Lower leg skin (tissue), 4 donors: ENCODE measurements at regions not wholly inside any gene's neighbourhood (a gene's known extent, or its start where the extent isn't known, plus 50 kb on each side); places are given as distances from the start of the nearest gene placed in this dataset.

ENCODE experiments used
- DNase-seq, 2 donors: peaks; one replicate each; pipeline ENCODE4 v3.0.0-alpha.2; 2019; ENCODE audit warnings: low spot score in 2 of 2
- H3K4me3 ChIP-seq: fragments of 200-600 bp; sonication (generic); 2 replicates; pipeline ENCODE4 v1.5.1; 2017; ENCODE audit warnings: mild to moderate bottlenecking, low read depth; ENCODE audit not compliant: poor library complexity, severe bottlenecking
- POLR2A ChIP-seq, 2 donors: fragments of 450-650 bp; IDR thresholded peaks; one replicate each; pipeline ENCODE4 v1.6.1; 2016 to 2017; ENCODE audit warnings: antibody characterized with exemption in 2 of 2, mild to moderate bottlenecking in 1 of 2, moderate library complexity in 1 of 2
- WGBS, 2 donors: methylation state at CpG; one replicate each; pipeline ENCODE4 v1.1.5; 2018; 5-methylcytosine and 5-hydroxymethylcytosine counted together
- intact Hi-C: fragments of 100-400 bp; cut with DNase I; formaldehyde crosslinking; loops from one replicate; pipeline ENCODE4 v1.15.0; 2023; ENCODE audit warnings: low total_unique reads
- TF ChIP-seq, protein P1 (sequence below), 3 donors: fragments of 450-650 bp; IDR thresholded peaks; one replicate each; pipeline ENCODE4 v1.5.1; 2016; ENCODE audit warnings: antibody characterized with exemption in 3 of 3, mild to moderate bottlenecking in 3 of 3, moderate library complexity in 2 of 3

GRCh38 chr2:18922276-18922675 lies 332.9 kb upstream of the NT5C1B start:
- intact Hi-C loops: no loop called here
- TF ChIP-seq, protein P1, sequence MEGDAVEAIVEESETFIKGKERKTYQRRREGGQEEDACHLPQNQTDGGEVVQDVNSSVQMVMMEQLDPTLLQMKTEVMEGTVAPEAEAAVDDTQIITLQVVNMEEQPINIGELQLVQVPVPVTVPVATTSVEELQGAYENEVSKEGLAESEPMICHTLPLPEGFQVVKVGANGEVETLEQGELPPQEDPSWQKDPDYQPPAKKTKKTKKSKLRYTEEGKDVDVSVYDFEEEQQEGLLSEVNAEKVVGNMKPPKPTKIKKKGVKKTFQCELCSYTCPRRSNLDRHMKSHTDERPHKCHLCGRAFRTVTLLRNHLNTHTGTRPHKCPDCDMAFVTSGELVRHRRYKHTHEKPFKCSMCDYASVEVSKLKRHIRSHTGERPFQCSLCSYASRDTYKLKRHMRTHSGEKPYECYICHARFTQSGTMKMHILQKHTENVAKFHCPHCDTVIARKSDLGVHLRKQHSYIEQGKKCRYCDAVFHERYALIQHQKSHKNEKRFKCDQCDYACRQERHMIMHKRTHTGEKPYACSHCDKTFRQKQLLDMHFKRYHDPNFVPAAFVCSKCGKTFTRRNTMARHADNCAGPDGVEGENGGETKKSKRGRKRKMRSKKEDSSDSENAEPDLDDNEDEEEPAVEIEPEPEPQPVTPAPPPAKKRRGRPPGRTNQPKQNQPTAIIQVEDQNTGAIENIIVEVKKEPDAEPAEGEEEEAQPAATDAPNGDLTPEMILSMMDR (IDR thresholded peaks at IDR 0.05): no peak
- TF ChIP-seq POLR2A (IDR thresholded peaks at IDR 0.05): no peak
- no peak overlapping the region for H3K4me3 ChIP-seq
- 100% methylated on average over 1 of the region's 1 CpG for WGBS, 2 donors
- DNase-seq: no peak

- no peak overlapping the region for H3K4me3 ChIP-seq
- intact Hi-C loops: no loop called here
- 42 to 55% methylated on average over 1 of the region's 1 CpG for WGBS, 2 donors
- no peak for DNase-seq
- TF ChIP-seq, protein P1 (IDR thresholded peaks at IDR 0.05): no peak
- TF ChIP-seq POLR2A (IDR thresholded peaks at IDR 0.05): no peak
Observed at GRCh38 chr2:18918280-18918679, 328.9 kb upstream of the NT5C1B start.

- TF ChIP-seq, protein P1 (IDR thresholded peaks at IDR 0.05): no peak
- TF ChIP-seq POLR2A (IDR thresholded peaks at IDR 0.05): no peak
- H3K4me3 ChIP-seq: no peak overlapping the region
- no peak for DNase-seq
- intact Hi-C loops: no loop called here
- 64 to 65% methylated on average over 1 of the region's 1 CpG for WGBS, 2 donors
Observed at GRCh38 chr2:18915227-18915626, 325.9 kb upstream of the NT5C1B start.

GRCh38 chr2:18913512-18913911 lies 324.1 kb upstream of the NT5C1B start:
- intact Hi-C loops: no loop called here
- TF ChIP-seq, protein P1 (IDR thresholded peaks at IDR 0.05): no peak
- no peak for TF ChIP-seq POLR2A (IDR thresholded peaks at IDR 0.05)
- H3K4me3 ChIP-seq: no peak overlapping the region
- WGBS, 2 donors: 96 to 99% methylated on average over 3 of the region's 3 CpGs
- no peak for DNase-seq

DNA sequence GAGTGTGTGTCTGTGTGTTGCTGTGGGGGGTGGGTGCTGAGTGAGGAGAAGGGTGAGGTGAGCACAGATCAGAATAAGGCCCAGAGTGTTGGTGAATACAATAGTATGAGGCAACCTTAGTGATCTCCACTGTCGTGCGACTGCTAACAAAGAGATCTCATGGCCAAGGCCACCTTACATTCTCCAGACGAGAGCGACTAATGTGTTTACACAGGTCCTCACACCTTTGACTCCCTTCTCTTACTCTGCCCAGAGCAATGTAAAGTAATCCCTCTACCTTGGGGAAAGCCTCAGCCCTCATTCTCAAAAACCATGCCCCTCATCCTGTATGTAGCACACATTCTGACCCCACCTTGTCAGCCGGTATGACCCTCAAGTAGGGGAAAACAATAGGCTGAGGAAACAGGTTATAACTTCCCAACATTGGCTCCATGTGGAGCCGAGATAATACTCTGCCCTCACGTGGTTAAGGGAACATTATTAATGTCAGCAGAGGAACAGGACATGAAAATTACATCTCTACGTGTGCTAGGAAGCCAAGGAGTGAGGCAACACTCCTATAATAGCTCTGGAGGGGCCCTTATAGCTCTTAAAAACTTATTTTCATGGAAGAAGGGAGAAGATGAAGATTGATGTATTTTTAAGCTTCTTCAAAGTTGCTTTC lies 323.0 kb upstream of the NT5C1B start:
- 75 to 79% methylated on average over 8 of the region's 8 CpGs for WGBS, 2 donors
- TF ChIP-seq POLR2A (IDR thresholded peaks at IDR 0.05): no peak
- TF ChIP-seq, protein P1 (IDR thresholded peaks at IDR 0.05): no peak
- intact Hi-C loops: no loop called here
- DNase-seq: no peak
- no peak overlapping the region for H3K4me3 ChIP-seq

DNA sequence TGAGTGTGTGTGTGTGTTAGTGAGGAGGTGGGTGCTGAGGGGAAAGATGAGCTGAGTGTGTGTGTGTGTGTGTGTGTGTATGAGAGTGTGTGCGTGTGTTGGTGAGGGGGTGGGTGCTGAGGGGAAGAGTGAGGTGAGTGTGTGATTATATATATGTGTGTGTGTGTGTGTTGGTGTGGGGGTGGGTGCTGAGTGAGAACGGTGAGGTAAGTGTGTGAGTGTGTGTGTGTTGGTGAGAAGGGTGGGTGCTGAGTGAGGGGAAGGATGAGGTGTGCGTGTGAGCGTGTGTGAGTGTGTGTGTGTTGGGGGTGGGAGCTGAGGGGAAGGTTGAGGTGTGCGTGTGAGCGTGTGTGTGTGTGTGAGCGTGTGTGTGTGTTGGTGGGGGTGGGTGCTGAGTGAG lies 322.0 kb upstream of the NT5C1B start:
- 86 to 94% methylated on average over 7 of the region's 7 CpGs for WGBS, 2 donors
- intact Hi-C loops: no loop called here
- H3K4me3 ChIP-seq: no peak overlapping the region
- TF ChIP-seq POLR2A (IDR thresholded peaks at IDR 0.05): no peak
- TF ChIP-seq, protein P1 (IDR thresholded peaks at IDR 0.05): no peak
- DNase-seq: no peak
